HEK293 (cell line): ENCODE measurements at regions not wholly inside any gene's neighbourhood (a gene's known extent, or its start where the extent isn't known, plus 50 kb on each side); places are given as distances from the start of the nearest gene placed in this dataset.

ENCODE experiments used
- CTCF ChIA-PET: fragments of 350-600 bp; formaldehyde crosslinking; extraction: SDS; loops from one replicate; lab custom pipeline; 2021; ENCODE audit warnings: antibody characterized with exemption; lab: Yijun Ruan, JAX
- POLR2A ChIA-PET: fragments of 300-600 bp; formaldehyde crosslinking; extraction: SDS; loops from one replicate; lab custom pipeline; 2020; ENCODE audit warnings: antibody characterized with exemption, inconsistent platforms; lab: Yijun Ruan, JAX
- H3K27ac ChIP-seq: fragments of 200-500 bp; sonication (Bioruptor generic); 2 replicates; pipeline ENCODE4 v1.5.1; 2014; ENCODE audit warnings: low read depth, low read length, control low read depth, inconsistent platforms; ENCODE audit errors: extremely low read depth
- H3K36me3 ChIP-seq, 2 experiments: fragments of 200-500 bp in 1 of 2; sonication (Bioruptor generic) in 1 of 2; 1 replicate in 1 of 2; 2 replicates in 1 of 2; pipeline ENCODE4 v1.5.1; 2014 to 2017; ENCODE audit warnings: inconsistent platforms in 2 of 2, low read length in 2 of 2; ENCODE audit not compliant: control insufficient read depth in 2 of 2, insufficient read depth in 1 of 2
- H3K4me1 ChIP-seq: fragments of 200-500 bp; sonication (Bioruptor generic); 2 replicates; pipeline ENCODE4 v1.5.1; 2014; ENCODE audit warnings: mild to moderate bottlenecking, low read length, inconsistent platforms; ENCODE audit not compliant: control insufficient read depth, insufficient read depth
- H3K4me3 ChIP-seq: 2 replicates; pipeline ENCODE4 v1.5.1; 2011; ENCODE audit warnings: low read depth, mild to moderate bottlenecking, control low read depth, low read length, moderate library complexity
- H3K9me3 ChIP-seq: fragments of 200-500 bp; sonication (Bioruptor generic); 2 replicates; pipeline ENCODE4 v1.5.1; 2014; ENCODE audit warnings: low read depth, low read length, inconsistent platforms; ENCODE audit not compliant: control insufficient read depth, insufficient read depth
- FEZF1 ChIP-seq: fragments of 450-650 bp; formaldehyde crosslinking; IDR thresholded peaks from 2 replicates; pipeline ENCODE4 v1.5.1; 2016; ENCODE audit warnings: missing biosample characterization, missing genetic modification characterization
- KLF1 ChIP-seq: fragments of 450-650 bp; formaldehyde crosslinking; IDR thresholded peaks from 2 replicates; pipeline ENCODE4 v1.5.1; 2016; ENCODE audit warnings: missing biosample characterization, missing genetic modification characterization
- ZBTB1 ChIP-seq: fragments of 450-650 bp; formaldehyde crosslinking; IDR thresholded peaks from 2 replicates; pipeline ENCODE4 v1.5.1; 2016; ENCODE audit warnings: missing biosample characterization, missing genetic modification characterization
- ZBTB48 ChIP-seq: fragments of 450-650 bp; formaldehyde crosslinking; IDR thresholded peaks from 2 replicates; pipeline ENCODE4 v1.5.1; 2016; ENCODE audit warnings: missing biosample characterization, missing genetic modification characterization
- ZNF112 ChIP-seq: fragments of 450-650 bp; formaldehyde crosslinking; IDR thresholded peaks from 2 replicates; pipeline ENCODE4 v1.5.0; 2017; ENCODE audit warnings: missing biosample characterization, missing genetic modification characterization
- ZNF292 ChIP-seq: fragments of 450-650 bp; formaldehyde crosslinking; IDR thresholded peaks from 2 replicates; pipeline ENCODE4 v1.5.1; 2016; ENCODE audit warnings: low read depth, missing biosample characterization, missing genetic modification characterization, borderline replicate concordance
- ZNF302 ChIP-seq: fragments of 450-650 bp; formaldehyde crosslinking; IDR thresholded peaks from 2 replicates; pipeline ENCODE4 v1.5.1; 2016; ENCODE audit warnings: missing biosample characterization, missing genetic modification characterization, low read depth
- ZNF335 ChIP-seq: fragments of 450-650 bp; formaldehyde crosslinking; conservative IDR thresholded peaks from 2 replicates; pipeline ENCODE4 v1.5.1; 2016; ENCODE audit warnings: missing biosample characterization, missing genetic modification characterization
- ZNF366 ChIP-seq: fragments of 450-650 bp; formaldehyde crosslinking; conservative IDR thresholded peaks from 2 replicates; pipeline ENCODE4 v1.5.1; 2016; ENCODE audit warnings: missing biosample characterization, missing genetic modification characterization
- ZNF426 ChIP-seq: fragments of 450-650 bp; formaldehyde crosslinking; IDR thresholded peaks from 2 replicates; pipeline ENCODE4 v1.5.1; 2017; ENCODE audit warnings: missing biosample characterization, missing genetic modification characterization, mild to moderate bottlenecking, inconsistent platforms, moderate library complexity
- ZNF585B ChIP-seq: fragments of 450-650 bp; formaldehyde crosslinking; IDR thresholded peaks from 2 replicates; pipeline ENCODE4 v1.5.1; 2016; ENCODE audit warnings: missing biosample characterization, missing genetic modification characterization
- ZNF768 ChIP-seq: fragments of 450-650 bp; formaldehyde crosslinking; IDR thresholded peaks from 2 replicates; pipeline ENCODE4 v1.5.1; 2018; ENCODE audit warnings: missing biosample characterization, mild to moderate bottlenecking, missing genetic modification characterization
- ZNF777 ChIP-seq: fragments of 450-650 bp; formaldehyde crosslinking; IDR thresholded peaks from 2 replicates; pipeline ENCODE4 v1.5.1; 2017; ENCODE audit warnings: missing biosample characterization, missing genetic modification characterization, borderline replicate concordance
- ZNF843 ChIP-seq: fragments of 450-650 bp; formaldehyde crosslinking; IDR thresholded peaks from 2 replicates; pipeline ENCODE4 v1.5.1; 2016; ENCODE audit warnings: missing biosample characterization, missing genetic modification characterization
- TF ChIP-seq, protein P1 (sequence below): fragments of 450-650 bp; formaldehyde crosslinking; IDR thresholded peaks from 2 replicates; pipeline ENCODE4 v1.5.1; 2016; ENCODE audit warnings: missing biosample characterization, missing genetic modification characterization, borderline replicate concordance
- TF ChIP-seq, protein P2 (sequence below): fragments of 450-650 bp; formaldehyde crosslinking; IDR thresholded peaks from 2 replicates; pipeline ENCODE4 v1.5.1; 2016; ENCODE audit warnings: missing biosample characterization, missing genetic modification characterization
- TF ChIP-seq, protein P3 (sequence below): fragments of 450-650 bp; formaldehyde crosslinking; IDR thresholded peaks from 2 replicates; pipeline ENCODE4 v1.5.1; 2016; ENCODE audit warnings: missing biosample characterization, missing genetic modification characterization

DNA sequence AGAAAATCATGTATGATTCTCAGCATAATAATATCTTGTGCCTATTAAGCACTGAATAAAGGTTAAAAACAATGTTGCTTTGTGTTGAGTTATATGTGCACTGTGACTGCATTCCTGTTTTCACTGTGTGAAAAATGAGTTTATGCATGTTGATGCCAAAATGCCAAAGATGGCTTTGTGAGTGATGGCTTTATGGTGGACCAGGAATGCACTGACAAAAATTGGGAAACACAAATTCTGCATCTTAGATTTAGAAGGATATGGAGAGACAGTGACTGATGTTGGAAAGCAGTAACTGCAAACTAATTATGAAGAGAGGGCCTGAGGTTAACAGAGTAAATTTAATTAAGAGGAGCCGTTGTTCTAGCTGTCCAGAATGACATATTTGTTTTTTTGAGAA, 440.4 kb downstream of the KIF20B start:
- Histone ChIP-seq H3K36me3 (no peaks in the 10 kb centered on the region), H3K4me1 (no peaks in the 10 kb centered on the region), H3K27ac (no peak overlapping the region), H3K4me3 (no peak overlapping the region), H3K9me3 (no peaks in the 10 kb centered on the region)
- POLR2A ChIA-PET: no interaction called here
- CTCF ChIA-PET: no interaction called here
- TF ChIP-seq ZNF768: no peak
- TF ChIP-seq ZBTB48 (tag by site-specific recombination): no peak
- TF ChIP-seq ZNF292 (tag by site-specific recombination): no peak
- no peak for TF ChIP-seq ZBTB1 (tag by site-specific recombination)
- no peak for TF ChIP-seq FEZF1 (tag by site-specific recombination)
- TF ChIP-seq ZNF843: no peak
- no peak for TF ChIP-seq ZNF366 (tag by site-specific recombination)
- TF ChIP-seq, protein P1, sequence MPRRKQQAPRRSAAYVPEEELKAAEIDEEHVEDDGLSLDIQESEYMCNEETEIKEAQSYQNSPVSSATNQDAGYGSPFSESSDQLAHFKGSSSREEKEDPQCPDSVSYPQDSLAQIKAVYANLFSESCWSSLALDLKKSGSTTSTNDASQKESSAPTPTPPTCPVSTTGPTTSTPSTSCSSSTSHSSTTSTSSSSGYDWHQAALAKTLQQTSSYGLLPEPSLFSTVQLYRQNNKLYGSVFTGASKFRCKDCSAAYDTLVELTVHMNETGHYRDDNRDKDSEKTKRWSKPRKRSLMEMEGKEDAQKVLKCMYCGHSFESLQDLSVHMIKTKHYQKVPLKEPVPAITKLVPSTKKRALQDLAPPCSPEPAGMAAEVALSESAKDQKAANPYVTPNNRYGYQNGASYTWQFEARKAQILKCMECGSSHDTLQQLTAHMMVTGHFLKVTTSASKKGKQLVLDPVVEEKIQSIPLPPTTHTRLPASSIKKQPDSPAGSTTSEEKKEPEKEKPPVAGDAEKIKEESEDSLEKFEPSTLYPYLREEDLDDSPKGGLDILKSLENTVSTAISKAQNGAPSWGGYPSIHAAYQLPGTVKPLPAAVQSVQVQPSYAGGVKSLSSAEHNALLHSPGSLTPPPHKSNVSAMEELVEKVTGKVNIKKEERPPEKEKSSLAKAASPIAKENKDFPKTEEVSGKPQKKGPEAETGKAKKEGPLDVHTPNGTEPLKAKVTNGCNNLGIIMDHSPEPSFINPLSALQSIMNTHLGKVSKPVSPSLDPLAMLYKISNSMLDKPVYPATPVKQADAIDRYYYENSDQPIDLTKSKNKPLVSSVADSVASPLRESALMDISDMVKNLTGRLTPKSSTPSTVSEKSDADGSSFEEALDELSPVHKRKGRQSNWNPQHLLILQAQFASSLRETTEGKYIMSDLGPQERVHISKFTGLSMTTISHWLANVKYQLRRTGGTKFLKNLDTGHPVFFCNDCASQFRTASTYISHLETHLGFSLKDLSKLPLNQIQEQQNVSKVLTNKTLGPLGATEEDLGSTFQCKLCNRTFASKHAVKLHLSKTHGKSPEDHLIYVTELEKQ: no peak

DNA sequence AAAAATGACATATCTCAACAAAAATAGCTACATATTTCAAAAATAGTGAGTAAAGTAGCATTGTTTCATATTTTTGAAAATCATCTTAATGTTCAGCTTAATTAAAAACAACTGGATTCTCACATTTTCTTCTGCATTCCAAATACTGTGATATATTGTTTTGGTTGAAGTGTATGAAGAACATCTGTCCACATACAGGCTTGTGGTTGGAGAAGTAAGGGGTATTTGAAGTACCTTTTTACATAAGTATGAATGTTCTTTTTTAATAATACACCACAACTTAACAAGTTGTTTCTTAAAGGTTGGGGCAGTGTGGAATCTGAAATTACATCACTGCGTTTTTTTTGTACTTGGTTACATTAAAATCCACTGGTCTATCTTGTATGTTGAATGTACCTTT, 442.5 kb downstream of the KIF20B start:
- POLR2A ChIA-PET: no interaction called here
- no peak overlapping the region for H3K4me3 ChIP-seq
- H3K9me3 ChIP-seq: no peaks in the 10 kb centered on the region
- TF ChIP-seq ZNF335 (tag by site-specific recombination) (no peak), ZNF302 (no peak), ZNF426 (tag by site-specific recombination) (no peak), ZNF585B (tag by site-specific recombination) (no peak), ZNF777 (tag by site-specific recombination) (no peak), KLF1 (tag by site-specific recombination) (no peak), ZNF112 (tag by site-specific recombination) (no peak)
- TF ChIP-seq, protein P2, sequence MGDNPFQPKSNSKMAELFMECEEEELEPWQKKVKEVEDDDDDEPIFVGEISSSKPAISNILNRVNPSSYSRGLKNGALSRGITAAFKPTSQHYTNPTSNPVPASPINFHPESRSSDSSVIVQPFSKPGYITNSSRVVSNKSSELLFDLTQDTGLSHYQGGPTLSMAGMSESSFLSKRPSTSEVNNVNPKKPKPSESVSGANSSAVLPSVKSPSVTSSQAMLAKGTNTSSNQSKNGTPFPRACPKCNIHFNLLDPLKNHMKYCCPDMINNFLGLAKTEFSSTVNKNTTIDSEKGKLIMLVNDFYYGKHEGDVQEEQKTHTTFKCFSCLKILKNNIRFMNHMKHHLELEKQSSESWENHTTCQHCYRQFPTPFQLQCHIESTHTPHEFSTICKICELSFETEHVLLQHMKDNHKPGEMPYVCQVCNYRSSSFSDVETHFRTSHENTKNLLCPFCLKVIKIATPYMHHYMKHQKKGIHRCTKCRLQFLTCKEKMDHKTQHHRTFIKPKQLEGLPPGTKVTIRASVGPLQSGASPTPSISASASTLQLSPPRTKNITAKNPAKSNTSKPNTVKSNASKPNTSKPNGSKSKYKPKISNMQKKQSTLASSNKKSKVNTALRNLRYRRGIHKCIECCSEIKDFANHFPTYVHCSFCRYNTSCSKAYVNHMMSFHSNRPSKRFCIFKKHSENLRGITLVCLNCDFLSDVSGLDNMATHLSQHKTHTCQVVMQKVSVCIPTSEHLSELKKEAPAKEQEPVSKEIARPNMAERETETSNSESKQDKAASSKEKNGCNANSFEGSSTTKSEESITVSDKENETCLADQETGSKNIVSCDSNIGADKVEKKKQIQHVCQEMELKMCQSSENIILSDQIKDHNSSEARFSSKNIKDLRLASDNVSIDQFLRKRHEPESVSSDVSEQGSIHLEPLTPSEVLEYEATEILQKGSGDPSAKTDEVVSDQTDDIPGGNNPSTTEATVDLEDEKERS (tag by site-specific recombination): no peak
- TF ChIP-seq, protein P3, sequence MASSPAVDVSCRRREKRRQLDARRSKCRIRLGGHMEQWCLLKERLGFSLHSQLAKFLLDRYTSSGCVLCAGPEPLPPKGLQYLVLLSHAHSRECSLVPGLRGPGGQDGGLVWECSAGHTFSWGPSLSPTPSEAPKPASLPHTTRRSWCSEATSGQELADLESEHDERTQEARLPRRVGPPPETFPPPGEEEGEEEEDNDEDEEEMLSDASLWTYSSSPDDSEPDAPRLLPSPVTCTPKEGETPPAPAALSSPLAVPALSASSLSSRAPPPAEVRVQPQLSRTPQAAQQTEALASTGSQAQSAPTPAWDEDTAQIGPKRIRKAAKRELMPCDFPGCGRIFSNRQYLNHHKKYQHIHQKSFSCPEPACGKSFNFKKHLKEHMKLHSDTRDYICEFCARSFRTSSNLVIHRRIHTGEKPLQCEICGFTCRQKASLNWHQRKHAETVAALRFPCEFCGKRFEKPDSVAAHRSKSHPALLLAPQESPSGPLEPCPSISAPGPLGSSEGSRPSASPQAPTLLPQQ (tag by site-specific recombination): no peak
- no peaks in the 10 kb centered on the region for H3K36me3 ChIP-seq
- H3K4me1 ChIP-seq: no peaks in the 10 kb centered on the region
- H3K27ac ChIP-seq: no peak overlapping the region
- CTCF ChIA-PET: interaction anchor here (1.0 kb wide), 1 partner anchor 9 kb away, joined by 3 read pairs; no protein-coding TSS in a partner anchor
